ENCODE measurements at regions not wholly inside any gene's neighbourhood (a gene's known extent, or its start where the extent isn't known, plus 50 kb on each side); places are given as distances from the start of the nearest gene placed in this dataset.
A peak's percentile ranks its signal among the peaks of the same experiment; 100 is the strongest.

- DNase-seq = no peak
- Histone ChIP-seq H3K27me3 (ENCODE audit: control insufficient read depth in 3 of 3, insufficient read depth in 3 of 3, low read length in 2 of 3) (no peaks in the 10 kb centered on the region), H3K4me3 (no peak overlapping the region), H3K36me3 (ENCODE audit: control insufficient read depth in 4 of 4, insufficient read depth in 4 of 4, low read length in 4 of 4) (no peaks in the 10 kb centered on the region), H3K27ac (ENCODE audit: low read depth in 1 of 2, low read length in 1 of 2) (no peak overlapping the region), H3K4me1 (ENCODE audit: control insufficient read depth in 5 of 5, insufficient read depth in 5 of 5, low read length in 5 of 5) (no peaks in the 10 kb centered on the region), H3K9me3 (ENCODE audit: control insufficient read depth in 4 of 4, insufficient read depth in 3 of 4, low read length in 3 of 4) (no peaks in the 10 kb centered on the region), H3K9ac (ENCODE audit: insufficient read depth in 1 of 2, low read length in 2 of 2) (no peak overlapping the region)
- TF ChIP-seq CTCF (IDR thresholded peaks at IDR 0.05; ENCODE audit: control extremely low read depth, extremely low read depth) = no peak
- 66 to 79% methylated on average over 3 of the region's 3 CpGs for WGBS, 2 donors
- ATAC-seq (ENCODE audit: insufficient read depth, low FRiP score) = no peak
These were observed 69.2 kb downstream of the INHBA start for GRCh38 chr7:41633690-41634089.

- Histone ChIP-seq H3K27ac (ENCODE audit: low read depth in 1 of 2, low read length in 1 of 2) (no peak overlapping the region), H3K4me3 (no peak overlapping the region), H3K4me1 (ENCODE audit: control insufficient read depth in 5 of 5, insufficient read depth in 5 of 5, low read length in 5 of 5) (no peaks in the 10 kb centered on the region), H3K9me3 (ENCODE audit: control insufficient read depth in 4 of 4, insufficient read depth in 3 of 4, low read length in 3 of 4) (no peaks in the 10 kb centered on the region), H3K36me3 (ENCODE audit: control insufficient read depth in 4 of 4, insufficient read depth in 4 of 4, low read length in 4 of 4) (no peaks in the 10 kb centered on the region), H3K9ac (ENCODE audit: insufficient read depth in 1 of 2, low read length in 2 of 2) (no peak overlapping the region), H3K27me3 (ENCODE audit: control insufficient read depth in 3 of 3, insufficient read depth in 3 of 3, low read length in 2 of 3) (no peaks in the 10 kb centered on the region)
- 54 to 65% methylated on average over 4 of the region's 4 CpGs for WGBS, 2 donors
- TF ChIP-seq CTCF (IDR thresholded peaks at IDR 0.05; ENCODE audit: control extremely low read depth, extremely low read depth) = no peak
- DNase-seq (no peak), ATAC-seq (ENCODE audit: insufficient read depth, low FRiP score) (no peak)
These were observed 72.1 kb downstream of the INHBA start for GRCh38 chr7:41630741-41631140.

GRCh38 chr7:41629711-41630111 lies 73.2 kb downstream of the INHBA start:
- 79 to 87% methylated on average over 1 of the region's 1 CpG for WGBS, 2 donors
- TF ChIP-seq CTCF (IDR thresholded peaks at IDR 0.05; ENCODE audit: control extremely low read depth, extremely low read depth) = no peak
- ATAC-seq (ENCODE audit: insufficient read depth, low FRiP score) (no peak), DNase-seq (no peak)
- Histone ChIP-seq H3K4me1 (ENCODE audit: control insufficient read depth in 5 of 5, insufficient read depth in 5 of 5, low read length in 5 of 5) (no peaks in the 10 kb centered on the region), H3K9me3 (ENCODE audit: control insufficient read depth in 4 of 4, insufficient read depth in 3 of 4, low read length in 3 of 4) (no peaks in the 10 kb centered on the region), H3K27ac (ENCODE audit: low read depth in 1 of 2, low read length in 1 of 2) (no peak overlapping the region), H3K4me3 (no peak overlapping the region), H3K36me3 (ENCODE audit: control insufficient read depth in 4 of 4, insufficient read depth in 4 of 4, low read length in 4 of 4) (no peaks in the 10 kb centered on the region), H3K27me3 (ENCODE audit: control insufficient read depth in 3 of 3, insufficient read depth in 3 of 3, low read length in 2 of 3) (no peaks in the 10 kb centered on the region), H3K9ac (ENCODE audit: insufficient read depth in 1 of 2, low read length in 2 of 2) (no peak overlapping the region)

GRCh38 chr7:41628901-41629300 lies 74.0 kb downstream of the INHBA start:
- no peak overlapping the region for H3K9ac ChIP-seq (ENCODE audit: insufficient read depth in 1 of 2, low read length in 2 of 2)
- 52 to 68% methylated on average over 3 of the region's 3 CpGs for WGBS, 2 donors
- no peaks in the 10 kb centered on the region for H3K36me3 ChIP-seq (ENCODE audit: control insufficient read depth in 4 of 4, insufficient read depth in 4 of 4, low read length in 4 of 4)
- TF ChIP-seq CTCF (IDR thresholded peaks at IDR 0.05; ENCODE audit: control extremely low read depth, extremely low read depth) = no peak
- H3K4me3 ChIP-seq = no peak overlapping the region
- no peak overlapping the region for H3K27ac ChIP-seq (ENCODE audit: low read depth in 1 of 2, low read length in 1 of 2)
- no peak for ATAC-seq (ENCODE audit: insufficient read depth, low FRiP score)
- DNase-seq = peak in 1 of 3 donors; percentile 2
- no peaks in the 10 kb centered on the region for H3K9me3 ChIP-seq (ENCODE audit: control insufficient read depth in 4 of 4, insufficient read depth in 3 of 4, low read length in 3 of 4)
- no peaks in the 10 kb centered on the region for H3K4me1 ChIP-seq (ENCODE audit: control insufficient read depth in 5 of 5, insufficient read depth in 5 of 5, low read length in 5 of 5)
- no peaks in the 10 kb centered on the region for H3K27me3 ChIP-seq (ENCODE audit: control insufficient read depth in 3 of 3, insufficient read depth in 3 of 3, low read length in 2 of 3)
